ENCODE measurements at regions not wholly inside any gene's neighbourhood (a gene's known extent, or its start where the extent isn't known, plus 50 kb on each side); places are given as distances from the start of the nearest gene placed in this dataset.

DNA sequence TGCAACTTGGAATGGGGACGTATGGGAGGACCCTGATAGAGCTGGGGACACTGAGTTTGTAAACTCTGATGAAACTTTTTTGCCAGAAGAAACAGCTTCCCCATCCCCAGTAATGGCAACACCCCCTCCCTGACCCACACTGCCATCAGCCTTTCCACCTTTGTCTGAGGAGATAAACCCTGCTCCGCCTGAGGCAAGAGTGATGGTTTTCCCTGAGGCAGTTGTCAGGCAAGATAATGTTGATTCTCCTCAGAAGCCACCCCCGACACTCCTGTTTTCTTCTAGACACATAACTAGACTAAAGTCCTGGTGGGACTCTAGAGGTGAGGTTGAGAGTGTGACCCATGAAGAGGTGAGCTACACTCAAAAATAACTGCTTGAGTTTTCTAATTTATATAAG, 71.9 kb upstream of the STK26 start:
- ChIA-PET POLR2A (no interaction called here), CTCF (no interaction called here)
- H3K4me3 ChIP-seq (ENCODE audit: low read depth in 2 of 2, low read length in 1 of 2): no peak overlapping the region
- no peaks in the 10 kb centered on the region for H3K9me2 ChIP-seq
- H3K36me3 ChIP-seq (replicated peaks in 1 of 2; ENCODE audit: control insufficient read depth in 1 of 2, insufficient read depth in 2 of 2, low read length in 1 of 2): no peaks in the 10 kb centered on the region
- 20% methylated on average over 3 of the region's 3 CpGs for WGBS (ENCODE audit: low lambda C conversion rate)
- H3K79me2 ChIP-seq (ENCODE audit: insufficient read depth): no peaks in the 10 kb centered on the region
- no peaks in the 10 kb centered on the region for H4K20me1 ChIP-seq (ENCODE audit: insufficient read depth)
- H3K27ac ChIP-seq (ENCODE audit: low read depth in 2 of 2, low read length in 1 of 2): no peak overlapping the region
- no peaks in the 10 kb centered on the region for H3K27me3 ChIP-seq (ENCODE audit: insufficient read depth)
- DNase-seq: no peak
- H3K9me3 ChIP-seq: no peaks in the 10 kb centered on the region
- no peak overlapping the region for H3K4me2 ChIP-seq
- no peaks in the 10 kb centered on the region for H3F3A ChIP-seq (replicated peaks; ENCODE audit: insufficient read depth)
- H3K9ac ChIP-seq: no peak overlapping the region
- H2AFZ ChIP-seq (ENCODE audit: low read depth): no peak overlapping the region
- TF ChIP-seq IRF3 (IDR thresholded peaks at IDR 0.05; ENCODE audit: low read depth, low read length) (no peak), EZH2phosphoT487 (IDR thresholded peaks at IDR 0.05; ENCODE audit: borderline replicate concordance, low read depth) (no peak), MXI1 (IDR thresholded peaks at IDR 0.05; ENCODE audit: low read depth, low read length) (no peak), TCF12 (IDR thresholded peaks at IDR 0.05) (no peak), RAD21 (IDR thresholded peaks at IDR 0.05; ENCODE audit: low read length) (no peak), GATA2 (CRISPR knock-in tag; IDR thresholded peaks at IDR 0.05) (no peak), YY1 (IDR thresholded peaks at IDR 0.05; ENCODE audit: low read depth) (no peak), RCOR1 (IDR thresholded peaks at IDR 0.05; ENCODE audit: low read length) (no peak), JUND (IDR thresholded peaks at IDR 0.05) (no peak), ELF1 (IDR thresholded peaks at IDR 0.05) (no peak), FOSL2 (IDR thresholded peaks at IDR 0.05; ENCODE audit: borderline replicate concordance, low read depth) (no peak), ZBTB33 (IDR thresholded peaks at IDR 0.05; ENCODE audit: borderline replicate concordance, low read depth) (no peak)
- TF ChIP-seq, protein P1, sequence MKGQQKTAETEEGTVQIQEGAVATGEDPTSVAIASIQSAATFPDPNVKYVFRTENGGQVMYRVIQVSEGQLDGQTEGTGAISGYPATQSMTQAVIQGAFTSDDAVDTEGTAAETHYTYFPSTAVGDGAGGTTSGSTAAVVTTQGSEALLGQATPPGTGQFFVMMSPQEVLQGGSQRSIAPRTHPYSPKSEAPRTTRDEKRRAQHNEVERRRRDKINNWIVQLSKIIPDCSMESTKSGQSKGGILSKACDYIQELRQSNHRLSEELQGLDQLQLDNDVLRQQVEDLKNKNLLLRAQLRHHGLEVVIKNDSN (IDR thresholded peaks at IDR 0.05; ENCODE audit: borderline replicate concordance, low read depth): no peak
- H3K4me1 ChIP-seq (ENCODE audit: control insufficient read depth in 1 of 2, insufficient read depth in 2 of 2, low read depth in 1 of 2, low read length in 1 of 2): no peaks in the 10 kb centered on the region

DNA sequence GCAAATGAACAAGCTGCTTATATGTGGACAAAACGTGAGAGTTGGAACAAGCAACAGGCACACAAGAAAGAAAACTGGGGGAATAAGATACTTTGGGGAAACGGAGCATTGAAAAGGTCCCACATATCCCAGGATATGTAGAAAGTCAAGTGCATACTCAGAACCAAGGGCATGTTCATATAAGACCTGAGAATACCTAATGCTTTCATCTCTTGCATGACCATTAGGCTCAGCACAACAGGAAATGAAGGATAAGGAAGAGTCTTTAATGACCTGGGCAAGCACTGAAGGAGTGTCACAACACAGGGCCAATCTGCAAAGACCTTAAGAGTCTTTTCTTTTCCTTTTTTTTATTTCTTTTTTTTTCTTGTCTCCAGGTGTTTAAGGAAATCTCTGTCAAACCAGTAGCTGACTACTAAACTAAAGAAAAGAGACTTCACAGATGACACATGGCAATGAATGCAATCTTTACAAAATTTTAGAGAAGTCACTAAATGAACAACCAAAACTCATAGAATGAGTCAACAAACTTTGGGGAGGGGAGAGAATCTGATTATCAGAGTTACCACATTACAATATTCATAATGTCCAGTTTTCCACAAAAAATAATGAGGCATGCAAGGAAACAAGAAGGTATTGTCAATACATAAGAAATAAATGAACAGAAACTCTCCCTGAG, 67.9 kb upstream of the STK26 start:
- CTCF ChIA-PET: no interaction called here
- Histone ChIP-seq H3K79me2 (ENCODE audit: insufficient read depth) (no peaks in the 10 kb centered on the region), H3K9me2 (no peaks in the 10 kb centered on the region), H3K4me2 (no peak overlapping the region), H3K27me3 (ENCODE audit: insufficient read depth) (no peaks in the 10 kb centered on the region), H3K9me3 (no peaks in the 10 kb centered on the region), H3K36me3 (replicated peaks in 1 of 2; ENCODE audit: control insufficient read depth in 1 of 2, insufficient read depth in 2 of 2, low read length in 1 of 2) (no peaks in the 10 kb centered on the region), H3K4me1 (ENCODE audit: control insufficient read depth in 1 of 2, insufficient read depth in 2 of 2, low read depth in 1 of 2, low read length in 1 of 2) (no peaks in the 10 kb centered on the region), H3K4me3 (ENCODE audit: low read depth in 2 of 2, low read length in 1 of 2) (no peak overlapping the region), H3K9ac (no peak overlapping the region), H2AFZ (ENCODE audit: low read depth) (no peak overlapping the region), H4K20me1 (ENCODE audit: insufficient read depth) (no peaks in the 10 kb centered on the region), H3F3A (replicated peaks; ENCODE audit: insufficient read depth) (no peaks in the 10 kb centered on the region), H3K27ac (ENCODE audit: low read depth in 2 of 2, low read length in 1 of 2) (no peak overlapping the region)
- WGBS (ENCODE audit: low lambda C conversion rate): 0% methylated on average over 2 of the region's 2 CpGs
- POLR2A ChIA-PET: no interaction called here
- DNase-seq: no peak
- TF ChIP-seq REST (IDR thresholded peaks at IDR 0.05; ENCODE audit: low read depth, low read length) (no peak), RAD21 (IDR thresholded peaks at IDR 0.05; ENCODE audit: low read length) (no peak), EP300 (IDR thresholded peaks at IDR 0.05; ENCODE audit: borderline replicate concordance in 1 of 2, low read depth in 1 of 2, low read length in 1 of 2) (no peak), TCF12 (IDR thresholded peaks at IDR 0.05) (no peak), MAX (IDR thresholded peaks at IDR 0.05; ENCODE audit: low read depth) (no peak), PBX3 (IDR thresholded peaks at IDR 0.05) (no peak), ELF1 (IDR thresholded peaks at IDR 0.05) (no peak), SMC3 (IDR thresholded peaks at IDR 0.05; ENCODE audit: low read depth, low read length) (no peak)

All from SK-N-SH (cell line).